Heart right ventricle (tissue), 16 donors: ENCODE measurements at regions not wholly inside any gene's neighbourhood (a gene's known extent, or its start where the extent isn't known, plus 50 kb on each side); places are given as distances from the start of the nearest gene placed in this dataset.

Experiments used
- ATAC-seq, 8 donors: fragments of 200-7000 bp; cut with Tn5 transposase; one replicate each; pipeline ENCODE4 v1.9.1; 2020; ENCODE audit warnings: mild to moderate bottlenecking in 8 of 8, moderate library complexity in 8 of 8, moderate number of reproducible peaks in 1 of 8
- DNase-seq, 2 donors: peaks; one replicate each; pipeline ENCODE4 v3.0.0-alpha.2; 2020
- H3K27ac ChIP-seq, 10 donors: fragments of 200-600 bp; sonication (generic) in 2 of 10; one replicate each; pipeline versions ENCODE4 v1.5.0 to v1.8.0; 2020 to 2022; ENCODE audit warnings: mild to moderate bottlenecking in 3 of 10
- H3K27me3 ChIP-seq, 7 donors: fragments of 200-600 bp; one replicate each; pipeline ENCODE4 v1.8.0; 2021 to 2022; ENCODE audit warnings: mild to moderate bottlenecking in 2 of 7
- H3K36me3 ChIP-seq, 9 donors: fragments of 200-600 bp; sonication (generic) in 1 of 9; one replicate each; pipeline versions ENCODE4 v1.5.0 to v1.8.0; 2020 to 2022; ENCODE audit warnings: mild to moderate bottlenecking in 2 of 9
- H3K4me1 ChIP-seq, 9 donors: fragments of 200-600 bp; sonication (generic) in 1 of 9; one replicate each; pipeline versions ENCODE4 v1.5.0 to v1.8.0; 2020 to 2022; ENCODE audit warnings: mild to moderate bottlenecking in 4 of 9
- H3K4me3 ChIP-seq, 10 donors: fragments of 200-600 bp; sonication (generic) in 2 of 10; one replicate each; pipeline versions ENCODE4 v1.5.0 to v1.8.0; 2020 to 2022; ENCODE audit warnings: mild to moderate bottlenecking in 7 of 10, moderate library complexity in 2 of 10
- H3K9me3 ChIP-seq, 11 donors: fragments of 200-600 bp in 10 of 11; sonication (generic) in 2 of 11; one replicate each; pipeline versions ENCODE4 v1.5.0 to v1.8.0; 2013 to 2022; ENCODE audit warnings: mild to moderate bottlenecking in 2 of 11, control low read depth in 1 of 11, moderate library complexity in 1 of 11
- CTCF ChIP-seq, 9 donors: fragments of 200-600 bp; sonication (generic) in 2 of 9; IDR thresholded peaks; one replicate each; pipeline versions ENCODE4 v1.5.0 to v1.8.0; 2021 to 2022; ENCODE audit warnings: antibody characterized with exemption in 9 of 9, mild to moderate bottlenecking in 5 of 9, moderate library complexity in 1 of 9
- WGBS, 2 donors: extraction: QIAGEN DNeasy Blood & Tissue Kit; methylation state at CpG; one replicate each; pipeline ENCODE4 v1.1.7; 2013; ENCODE audit warnings: inconsistent platforms in 1 of 2; 5-methylcytosine and 5-hydroxymethylcytosine counted together
- intact Hi-C, 10 donors: fragments of 100-400 bp; cut with DNase I; formaldehyde crosslinking; loops; one replicate each; pipeline versions ENCODE4 v1.11.1 to v1.14.2; 2022
- donor health status: Arrhythmogenic right ventricular cardiomyopathy.
- donor health status: ischemic (EF 13 %, LVEDD 7.1; RV severe dilation, severe dysfunction).
- donor health status: healthy with polysubstance abuse.
- donor health status: DM: no; HTN: yes; CAD: no.
- donor health status: DM: no; HTN: no; CAD: no.
- donor health status: ischemic (EF 25% LVEDD 6.9; RV normal size, moderate dysfunction).
- donor health status: ischemic (EF 25% LVEDD 5.7; RV mildly dilated, moderate dysfunction).
- donor health status: healthy.
- donor health status: DM: yes; HTN: yes; CAD: no.
- donor health status: Ischemic cardiomyopathy.
- donor health status: ischemic (EF 35%, LVEDD 5.7; RV mildly dilated, moderate dysfunction).
- donor health status: nonischemic (EF 11% LVEDD 7.7; RV severe dilation, severe dysfunction).
- donor health status: DM: yes; HTN: yes; CAD: no.
- donor health status: PGD.
- donor health status: ischemic (EF 29% LVEDD 5.4; RV normal size, mild dysfunction).
- donor health status: nonischemic (EF 23%, LVEDD 6.1; RV moderate dilation, normal function).

GRCh38 chr3:168659015-168659414, 563.3 kb upstream of the GOLIM4 start:
- DNase-seq (no peak), ATAC-seq (no peak)
- peaks cover 0 to 17% (median 0%) of the 10 kb centered on the region in 11 donors for H3K9me3 ChIP-seq
- no peak for TF ChIP-seq CTCF (IDR thresholded peaks at IDR 0.05)
- no peak overlapping the region for H3K27ac ChIP-seq
- H3K27me3 ChIP-seq: peaks cover 0 to 4% (median 0%) of the 10 kb centered on the region in 7 donors
- H3K36me3 ChIP-seq: no peaks in the 10 kb centered on the region
- no peak overlapping the region for H3K4me3 ChIP-seq
- H3K4me1 ChIP-seq: no peaks in the 10 kb centered on the region
- intact Hi-C loops: no loop called here

GRCh38 chr3:168655611-168656010, 559.9 kb upstream of the GOLIM4 start:
- Histone ChIP-seq H3K4me1 (no peaks in the 10 kb centered on the region), H3K4me3 (no peak overlapping the region), H3K27ac (no peak overlapping the region), H3K36me3 (no peaks in the 10 kb centered on the region), H3K9me3 (peaks cover 0 to 17% (median 0%) of the 10 kb centered on the region in 11 donors), H3K27me3 (peaks cover 0 to 5% (median 0%) of the 10 kb centered on the region in 7 donors)
- DNase-seq (no peak), ATAC-seq (no peak)
- intact Hi-C loops: no loop called here
- WGBS, 2 donors: 85 to 94% methylated on average over 1 of the region's 1 CpG
- TF ChIP-seq CTCF (IDR thresholded peaks at IDR 0.05): no peak

GRCh38 chr3:168654700-168655099, 559.0 kb upstream of the GOLIM4 start:
- intact Hi-C loops: loop anchor here in 1 of 10 donors (5.0 kb wide), 1 partner anchor 92 kb away; no protein-coding TSS in a partner anchor
- no peak for DNase-seq

GRCh38 chr3:168653255-168653654, 557.5 kb upstream of the GOLIM4 start:
- DNase-seq (no peak), ATAC-seq (no peak)
- Histone ChIP-seq H3K9me3 (peaks cover 0 to 15% (median 0%) of the 10 kb centered on the region in 11 donors), H3K27me3 (peaks cover 0 to 5% (median 0%) of the 10 kb centered on the region in 7 donors), H3K36me3 (no peaks in the 10 kb centered on the region), H3K4me3 (no peak overlapping the region), H3K27ac (no peak overlapping the region), H3K4me1 (no peaks in the 10 kb centered on the region)
- intact Hi-C loops: loop anchor here in 1 of 10 donors (5.0 kb wide), 1 partner anchor 91 kb away; no protein-coding TSS in a partner anchor
- no peak for TF ChIP-seq CTCF (IDR thresholded peaks at IDR 0.05)
- 57 to 64% methylated on average over 1 of the region's 1 CpG for WGBS, 2 donors

More at GRCh38 chr3:168654700-168655099, 559.0 kb upstream of the GOLIM4 start:
- Histone ChIP-seq H3K36me3 (no peaks in the 10 kb centered on the region), H3K4me3 (no peak overlapping the region), H3K27me3 (peaks cover 0 to 5% (median 0%) of the 10 kb centered on the region in 7 donors), H3K4me1 (no peaks in the 10 kb centered on the region), H3K27ac (no peak overlapping the region), H3K9me3 (peaks cover 0 to 17% (median 0%) of the 10 kb centered on the region in 11 donors)
- no peak for ATAC-seq
- no peak for TF ChIP-seq CTCF (IDR thresholded peaks at IDR 0.05)
- WGBS, 2 donors: 83 to 86% methylated on average over 2 of the region's 2 CpGs
